Testis (tissue), 2 donors: ENCODE measurements at regions not wholly inside any gene's neighbourhood (a gene's known extent, or its start where the extent isn't known, plus 50 kb on each side); places are given as distances from the start of the nearest gene placed in this dataset.

Experiments used
- DNase-seq: peaks from one replicate; pipeline ENCODE4 v3.0.0-alpha.2; 2019
- H3K27ac ChIP-seq, 2 donors: fragments of 200-600 bp; sonication (generic); one replicate each; pipeline ENCODE4 v1.5.1; 2019
- H3K27me3 ChIP-seq: fragments of 200-600 bp; sonication (generic); one replicate; pipeline ENCODE4 v1.5.1; 2019
- H3K36me3 ChIP-seq: fragments of 200-600 bp; sonication (generic); one replicate; pipeline ENCODE4 v1.5.1; 2017; ENCODE audit warnings: low read depth; ENCODE audit errors: missing control alignments
- H3K4me1 ChIP-seq: fragments of 200-600 bp; sonication (generic); one replicate; pipeline ENCODE4 v1.5.1; 2019
- H3K4me3 ChIP-seq, 2 donors: fragments of 200-600 bp; sonication (generic); one replicate each; pipeline ENCODE4 v1.5.1; 2017 to 2019
- H3K9me3 ChIP-seq: fragments of 200-600 bp; sonication (generic); one replicate; pipeline ENCODE4 v1.5.1; 2017
- POLR2A ChIP-seq: fragments of 450-650 bp; IDR thresholded peaks from one replicate; pipeline ENCODE4 v1.6.1; 2017; ENCODE audit warnings: antibody characterized with exemption, mild to moderate bottlenecking, moderate library complexity
- WGBS, 2 donors: methylation state at CpG; one replicate each; pipeline ENCODE4 v1.1.5; 2018; 5-methylcytosine and 5-hydroxymethylcytosine counted together
- intact Hi-C: fragments of 100-400 bp; cut with DNase I; formaldehyde crosslinking; loops from one replicate; pipeline ENCODE4 v1.15.1; 2023; ENCODE audit warnings: low total_unique reads
- TF ChIP-seq, protein P1 (sequence below), 3 experiments: fragments of 450-650 bp in 2 of 3; fragments of 200-600 bp in 1 of 3; sonication (generic) in 1 of 3; IDR thresholded peaks; one replicate each; pipeline ENCODE4 v1.5.1; 2016 to 2019; ENCODE audit warnings: antibody characterized with exemption in 3 of 3, mild to moderate bottlenecking in 2 of 3, moderate library complexity in 1 of 3

DNA sequence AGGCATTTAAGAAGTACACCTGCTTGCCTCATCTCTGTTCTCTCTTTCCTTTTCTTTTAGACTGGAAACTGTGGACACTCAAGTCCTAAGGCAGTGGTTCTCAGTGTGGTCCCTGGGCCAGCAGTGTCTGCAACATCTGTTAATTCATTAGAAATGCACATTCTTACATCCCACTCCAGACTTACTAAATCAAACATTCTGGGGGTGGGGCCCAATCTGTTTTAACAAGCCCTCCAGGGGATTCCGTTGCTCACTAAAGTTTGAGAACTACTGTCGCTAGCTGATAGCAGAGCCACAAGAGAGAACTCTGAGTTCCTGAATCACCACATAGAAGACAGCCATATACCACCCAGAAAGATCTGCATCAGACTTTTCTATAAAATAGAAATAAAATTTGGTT lies 430.6 kb downstream of the BCOR start:
- TF ChIP-seq, protein P1, sequence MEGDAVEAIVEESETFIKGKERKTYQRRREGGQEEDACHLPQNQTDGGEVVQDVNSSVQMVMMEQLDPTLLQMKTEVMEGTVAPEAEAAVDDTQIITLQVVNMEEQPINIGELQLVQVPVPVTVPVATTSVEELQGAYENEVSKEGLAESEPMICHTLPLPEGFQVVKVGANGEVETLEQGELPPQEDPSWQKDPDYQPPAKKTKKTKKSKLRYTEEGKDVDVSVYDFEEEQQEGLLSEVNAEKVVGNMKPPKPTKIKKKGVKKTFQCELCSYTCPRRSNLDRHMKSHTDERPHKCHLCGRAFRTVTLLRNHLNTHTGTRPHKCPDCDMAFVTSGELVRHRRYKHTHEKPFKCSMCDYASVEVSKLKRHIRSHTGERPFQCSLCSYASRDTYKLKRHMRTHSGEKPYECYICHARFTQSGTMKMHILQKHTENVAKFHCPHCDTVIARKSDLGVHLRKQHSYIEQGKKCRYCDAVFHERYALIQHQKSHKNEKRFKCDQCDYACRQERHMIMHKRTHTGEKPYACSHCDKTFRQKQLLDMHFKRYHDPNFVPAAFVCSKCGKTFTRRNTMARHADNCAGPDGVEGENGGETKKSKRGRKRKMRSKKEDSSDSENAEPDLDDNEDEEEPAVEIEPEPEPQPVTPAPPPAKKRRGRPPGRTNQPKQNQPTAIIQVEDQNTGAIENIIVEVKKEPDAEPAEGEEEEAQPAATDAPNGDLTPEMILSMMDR (IDR thresholded peaks at IDR 0.05) = no peak
- TF ChIP-seq POLR2A = no peak
- 66 to 73% methylated on average over 2 of the region's 2 CpGs for WGBS, 2 donors
- Histone ChIP-seq H3K9me3 (no peaks in the 10 kb centered on the region), H3K27ac (no peak overlapping the region), H3K4me3 (no peak overlapping the region), H3K4me1 (no peaks in the 10 kb centered on the region), H3K27me3 (no peaks in the 10 kb centered on the region), H3K36me3 (no peaks in the 10 kb centered on the region)
- intact Hi-C loops = no loop called here
- DNase-seq = no peak

- Histone ChIP-seq H3K4me3 (no peak overlapping the region), H3K27ac (no peak overlapping the region), H3K4me1 (no peaks in the 10 kb centered on the region), H3K27me3 (no peaks in the 10 kb centered on the region), H3K9me3 (no peaks in the 10 kb centered on the region), H3K36me3 (no peaks in the 10 kb centered on the region)
- WGBS, 2 donors = 57 to 86% methylated on average over 3 to 8 of the region's 9 CpGs
- DNase-seq = no peak
- intact Hi-C loops = no loop called here
- TF ChIP-seq, protein P1 (IDR thresholded peaks at IDR 0.05) = no peak
- no peak for TF ChIP-seq POLR2A
Measured at GRCh38 chrX:39667736-39668482, 429.8 kb downstream of the BCOR start.

GRCh38 chrX:39669668-39670067 lies 428.1 kb downstream of the BCOR start:
- 95% methylated on average over 7 of the region's 7 CpGs; no CpG with 5 or more reads in 1 of the 2 donors for WGBS, 2 donors

GRCh38 chrX:39670281-39670680 lies 427.5 kb downstream of the BCOR start:
- Histone ChIP-seq H3K4me1 (no peaks in the 10 kb centered on the region), H3K27me3 (no peaks in the 10 kb centered on the region), H3K36me3 (no peaks in the 10 kb centered on the region), H3K9me3 (no peaks in the 10 kb centered on the region), H3K4me3 (no peak overlapping the region), H3K27ac (no peak overlapping the region)
- DNase-seq = no peak
- TF ChIP-seq POLR2A = no peak
- TF ChIP-seq, protein P1 (IDR thresholded peaks at IDR 0.05) = no peak
- 85 to 89% methylated on average over 4 to 5 of the region's 5 CpGs for WGBS, 2 donors
- intact Hi-C loops = no loop called here

More at GRCh38 chrX:39669668-39670067, 428.1 kb downstream of the BCOR start:
- no peak for DNase-seq
- H3K27ac ChIP-seq = no peak overlapping the region
- intact Hi-C loops = no loop called here
- H3K4me3 ChIP-seq = no peak overlapping the region
- no peaks in the 10 kb centered on the region for H3K27me3 ChIP-seq
- no peaks in the 10 kb centered on the region for H3K9me3 ChIP-seq
- no peaks in the 10 kb centered on the region for H3K4me1 ChIP-seq
- TF ChIP-seq, protein P1 (IDR thresholded peaks at IDR 0.05) = no peak
- no peak for TF ChIP-seq POLR2A
- H3K36me3 ChIP-seq = no peaks in the 10 kb centered on the region

DNA sequence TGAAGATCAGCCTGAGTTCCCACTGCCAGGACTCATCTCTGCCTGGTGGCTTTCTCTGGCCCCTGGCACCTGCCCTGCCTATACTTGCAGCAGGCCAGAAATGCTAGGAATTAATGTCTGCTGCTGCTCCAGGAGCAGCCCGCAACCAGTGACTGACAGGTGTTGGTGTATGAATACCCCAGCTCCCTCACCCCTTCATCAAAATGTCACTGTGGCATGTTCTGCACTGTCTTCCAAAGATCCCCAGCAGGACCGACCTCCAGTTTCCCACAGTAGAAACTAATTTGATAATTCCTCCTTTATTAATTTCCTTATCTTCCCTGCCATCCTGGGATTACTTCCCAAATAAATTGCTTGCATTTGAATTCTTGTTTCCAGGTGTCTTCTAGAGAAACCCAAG lies 425.4 kb downstream of the BCOR start:
- Histone ChIP-seq H3K27me3 (no peaks in the 10 kb centered on the region), H3K36me3 (no peaks in the 10 kb centered on the region), H3K4me3 (no peak overlapping the region), H3K9me3 (no peaks in the 10 kb centered on the region), H3K4me1 (no peaks in the 10 kb centered on the region), H3K27ac (no peak overlapping the region)
- 71 to 92% methylated on average over 2 of the region's 2 CpGs for WGBS, 2 donors
- TF ChIP-seq, protein P1 (IDR thresholded peaks at IDR 0.05) = no peak
- intact Hi-C loops = no loop called here
- DNase-seq = no peak
